Spleen (tissue), 11 donors: ENCODE measurements at regions not wholly inside any gene's neighbourhood (a gene's known extent, or its start where the extent isn't known, plus 50 kb on each side); places are given as distances from the start of the nearest gene placed in this dataset.
A peak's percentile ranks its signal among the peaks of the same experiment; 100 is the strongest.

Source experiments
- DNase-seq: peaks from one replicate; pipeline ENCODE4 v3.0.0-alpha.2; 2020
- H3K27ac ChIP-seq, 8 donors: fragments of 200-600 bp; sonication (generic) in 7 of 8; 1 replicate in 4 of 8; 2 replicates in 4 of 8; pipeline versions ENCODE4 v1.5.0 to v1.8.0; 2016 to 2021; ENCODE audit warnings: inconsistent platforms in 4 of 8, mild to moderate bottlenecking in 4 of 8, moderate library complexity in 1 of 8
- H3K27me3 ChIP-seq, 7 donors: fragments of 200-600 bp; sonication (generic) in 6 of 7; replicated peaks in 1 of 7; 1 replicate in 4 of 7; 2 replicates in 3 of 7; pipeline versions ENCODE4 v1.5.0 to v1.8.0; 2016 to 2021; ENCODE audit warnings: inconsistent platforms in 3 of 7, mild to moderate bottlenecking in 1 of 7
- H3K36me3 ChIP-seq, 6 donors: fragments of 200-600 bp; sonication (generic) in 5 of 6; 1 replicate in 4 of 6; 2 replicates in 2 of 6; pipeline versions ENCODE4 v1.5.0 to v1.8.0; 2016 to 2021; ENCODE audit warnings: inconsistent platforms in 2 of 6
- H3K4me1 ChIP-seq, 6 donors: fragments of 200-600 bp; sonication (generic) in 5 of 6; 1 replicate in 3 of 6; 2 replicates in 3 of 6; pipeline versions ENCODE4 v1.5.0 to v1.8.0; 2016 to 2021; ENCODE audit warnings: inconsistent platforms in 3 of 6
- H3K4me3 ChIP-seq, 8 donors: fragments of 200-600 bp; sonication (generic) in 7 of 8; 1 replicate in 4 of 8; 2 replicates in 4 of 8; pipeline versions ENCODE4 v1.5.0 to v1.8.0; 2016 to 2021; ENCODE audit warnings: inconsistent platforms in 4 of 8, mild to moderate bottlenecking in 4 of 8, moderate library complexity in 2 of 8
- H3K9me3 ChIP-seq, 8 donors: fragments of 200-600 bp; sonication (generic) in 7 of 8; 1 replicate in 4 of 8; 2 replicates in 4 of 8; pipeline versions ENCODE4 v1.5.0 to v1.8.0; 2016 to 2021; ENCODE audit warnings: inconsistent platforms in 4 of 8
- CTCF ChIP-seq, 11 experiments: fragments of 200-600 bp in 7 of 11; fragments of 450-650 bp in 4 of 11; sonication (generic) in 4 of 11; IDR thresholded peaks in 8 of 11; conservative IDR thresholded peaks in 3 of 11; 1 replicate in 7 of 11; 2 replicates in 4 of 11; pipeline versions ENCODE4 v1.4.0 to v1.8.0; 2016 to 2021; ENCODE audit warnings: antibody characterized with exemption in 11 of 11, inconsistent platforms in 4 of 11, mild to moderate bottlenecking in 1 of 11
- POLR2A ChIP-seq, 3 donors: fragments of 450-650 bp; IDR thresholded peaks; one replicate each; pipeline ENCODE4 v1.5.1; 2017; ENCODE audit warnings: antibody characterized with exemption in 3 of 3, mild to moderate bottlenecking in 1 of 3
- POLR2AphosphoS5 ChIP-seq, 3 donors: sonication (generic); formaldehyde crosslinking; IDR thresholded peaks; one replicate each; pipeline ENCODE4 v1.5.1; 2017; ENCODE audit warnings: antibody characterized with exemption in 3 of 3
- whole genome bisulfite sequencing, 5 donors: extraction: QIAGEN DNeasy Blood & Tissue Kit in 3 of 5; methylation state at CpG; one replicate each; pipeline versions ENCODE4 v1.1.5 to v1.1.7; 2013 to 2018; 5-methylcytosine and 5-hydroxymethylcytosine counted together
- intact Hi-C: fragments of 100-400 bp; cut with DNase I; formaldehyde crosslinking; loops from one replicate; pipeline ENCODE4 v1.15.0; 2023; ENCODE audit warnings: low total_unique reads
- donor health status: healthy with polysubstance abuse.
- donor health status: DM: no; HTN: no; CAD: no; lungs with moderate emphysema.
- donor health status: DM: no; HTN: no; CAD: no.
- donor health status: Bipolar disorder and iron deficiency.
- donor health status: healthy.
- donor health status: DM: no; HTN: no; CAD: no.
- donor health status: DM: yes; HTN: yes; CAD: no.

- no peak for DNase-seq
- H3K27ac ChIP-seq, result no peak overlapping the region
- TF ChIP-seq POLR2AphosphoS5 (IDR thresholded peaks at IDR 0.05), result no peak
- no peak for TF ChIP-seq CTCF (IDR thresholded peaks at IDR 0.05 in 8 of 11, conservative IDR thresholded peaks at IDR 0.05 in 3 of 11)
- no peak for TF ChIP-seq POLR2A (IDR thresholded peaks at IDR 0.05)
- no peaks in the 10 kb centered on the region for H3K36me3 ChIP-seq
- intact Hi-C loops, result no loop called here
- H3K9me3 ChIP-seq, result no peaks in the 10 kb centered on the region
- H3K4me1 ChIP-seq, result peaks cover 0 to 12% (median 0%) of the 10 kb centered on the region in 6 donors
- H3K27me3 ChIP-seq, result no peaks in the 10 kb centered on the region
- WGBS, 5 donors, result 73 to 84% (median 83%) methylated on average over 5 of the region's 5 CpGs
- H3K4me3 ChIP-seq, result no peak overlapping the region
These were observed 102.1 kb downstream of the TMEM170B start for GRCh38 chr6:11639376-11640235.

GRCh38 chr6:11640486-11640885 is 102.9 kb downstream of the TMEM170B start:
- peak overlapping the region in 1 of 8 donors; percentile 27 for H3K27ac ChIP-seq
- H3K4me1 ChIP-seq, result peaks cover 0 to 12% (median 0%) of the 10 kb centered on the region in 6 donors
- no peaks in the 10 kb centered on the region for H3K27me3 ChIP-seq
- WGBS, 5 donors, result 59 to 82% (median 60%) methylated on average over 1 of the region's 1 CpG
- H3K9me3 ChIP-seq, result no peaks in the 10 kb centered on the region
- TF ChIP-seq POLR2AphosphoS5 (IDR thresholded peaks at IDR 0.05) (no peak), POLR2A (IDR thresholded peaks at IDR 0.05) (no peak), CTCF (IDR thresholded peaks at IDR 0.05 in 8 of 11, conservative IDR thresholded peaks at IDR 0.05 in 3 of 11) (no peak)
- intact Hi-C loops, result no loop called here
- DNase-seq, result no peak
- no peak overlapping the region for H3K4me3 ChIP-seq
- H3K36me3 ChIP-seq, result no peaks in the 10 kb centered on the region

- no peak overlapping the region for H3K27ac ChIP-seq
- no peak for TF ChIP-seq POLR2AphosphoS5 (IDR thresholded peaks at IDR 0.05)
- TF ChIP-seq CTCF (IDR thresholded peaks at IDR 0.05 in 8 of 11, conservative IDR thresholded peaks at IDR 0.05 in 3 of 11), result no peak
- TF ChIP-seq POLR2A (IDR thresholded peaks at IDR 0.05), result no peak
- no peaks in the 10 kb centered on the region for H3K36me3 ChIP-seq
- H3K4me1 ChIP-seq, result peaks cover 0 to 12% (median 0%) of the 10 kb centered on the region in 6 donors
- WGBS, 5 donors, result 90 to 97% (median 94%) methylated on average over 2 of the region's 2 CpGs
- intact Hi-C loops, result no loop called here
- H3K27me3 ChIP-seq, result no peaks in the 10 kb centered on the region
- H3K4me3 ChIP-seq, result no peak overlapping the region
- DNase-seq, result no peak
- peaks cover 0 to 8% (median 0%) of the 10 kb centered on the region in 8 donors for H3K9me3 ChIP-seq
These were observed 106.5 kb downstream of the TMEM170B start for GRCh38 chr6:11644071-11644470.

GRCh38 chr6:11644601-11645000 is 107.1 kb downstream of the TMEM170B start:
- H3K36me3 ChIP-seq, result no peaks in the 10 kb centered on the region
- peaks cover 0 to 12% (median 0%) of the 10 kb centered on the region in 6 donors for H3K4me1 ChIP-seq
- no peak overlapping the region for H3K4me3 ChIP-seq
- WGBS, 5 donors, result 85 to 99% (median 87%) methylated on average over 4 of the region's 4 CpGs
- H3K27me3 ChIP-seq, result no peaks in the 10 kb centered on the region
- peaks cover 0 to 8% (median 0%) of the 10 kb centered on the region in 8 donors for H3K9me3 ChIP-seq
- DNase-seq, result no peak
- no peak overlapping the region for H3K27ac ChIP-seq
- intact Hi-C loops, result no loop called here
- TF ChIP-seq POLR2A (IDR thresholded peaks at IDR 0.05) (no peak), CTCF (IDR thresholded peaks at IDR 0.05 in 8 of 11, conservative IDR thresholded peaks at IDR 0.05 in 3 of 11) (no peak), POLR2AphosphoS5 (IDR thresholded peaks at IDR 0.05) (no peak)
